Adrenal gland (tissue), 5 donors: ENCODE measurements at regions not wholly inside any gene's neighbourhood (a gene's known extent, or its start where the extent isn't known, plus 50 kb on each side); places are given as distances from the start of the nearest gene placed in this dataset.
A peak's percentile ranks its signal among the peaks of the same experiment; 100 is the strongest.

Experiments used
- POLR2A ChIP-seq, 2 donors: fragments of 450-650 bp; IDR thresholded peaks; one replicate each; pipeline ENCODE4 v1.6.1; 2017; ENCODE audit warnings: antibody characterized with exemption in 2 of 2, mild to moderate bottlenecking in 2 of 2, moderate library complexity in 1 of 2
- TF ChIP-seq, protein P1 (sequence below), 6 experiments: fragments of 450-650 bp in 4 of 6; fragments of 200-600 bp in 2 of 6; sonication (generic) in 1 of 6; IDR thresholded peaks; 1 replicate in 5 of 6; 2 replicates in 1 of 6; pipeline versions ENCODE4 v1.5.1 to v1.8.0; 2016 to 2021; ENCODE audit warnings: antibody characterized with exemption in 6 of 6, mild to moderate bottlenecking in 2 of 6, moderate library complexity in 1 of 6
- donor health status: DM: no; HTN: no; CAD: no.

DNA sequence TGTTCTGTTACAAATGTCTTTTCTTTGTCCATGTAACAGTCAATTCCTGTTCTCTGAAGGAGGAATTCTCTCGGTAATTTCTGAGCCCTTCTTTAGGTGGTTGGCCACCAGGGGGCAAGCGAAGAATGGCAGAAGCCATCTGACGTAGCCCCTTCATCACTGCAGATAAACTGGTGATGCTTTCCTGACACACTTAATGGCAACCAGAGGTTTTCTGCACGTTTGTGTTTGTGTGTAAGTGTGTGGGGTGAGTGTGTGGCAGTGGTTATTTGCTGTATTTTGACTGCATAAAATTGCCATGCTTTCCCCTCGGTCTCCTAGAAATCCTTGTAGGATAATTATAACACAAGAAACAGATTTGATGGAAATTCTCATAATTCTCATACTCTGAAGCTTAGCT is 64.8 kb upstream of the STOX2 start:
- TF ChIP-seq, protein P1, sequence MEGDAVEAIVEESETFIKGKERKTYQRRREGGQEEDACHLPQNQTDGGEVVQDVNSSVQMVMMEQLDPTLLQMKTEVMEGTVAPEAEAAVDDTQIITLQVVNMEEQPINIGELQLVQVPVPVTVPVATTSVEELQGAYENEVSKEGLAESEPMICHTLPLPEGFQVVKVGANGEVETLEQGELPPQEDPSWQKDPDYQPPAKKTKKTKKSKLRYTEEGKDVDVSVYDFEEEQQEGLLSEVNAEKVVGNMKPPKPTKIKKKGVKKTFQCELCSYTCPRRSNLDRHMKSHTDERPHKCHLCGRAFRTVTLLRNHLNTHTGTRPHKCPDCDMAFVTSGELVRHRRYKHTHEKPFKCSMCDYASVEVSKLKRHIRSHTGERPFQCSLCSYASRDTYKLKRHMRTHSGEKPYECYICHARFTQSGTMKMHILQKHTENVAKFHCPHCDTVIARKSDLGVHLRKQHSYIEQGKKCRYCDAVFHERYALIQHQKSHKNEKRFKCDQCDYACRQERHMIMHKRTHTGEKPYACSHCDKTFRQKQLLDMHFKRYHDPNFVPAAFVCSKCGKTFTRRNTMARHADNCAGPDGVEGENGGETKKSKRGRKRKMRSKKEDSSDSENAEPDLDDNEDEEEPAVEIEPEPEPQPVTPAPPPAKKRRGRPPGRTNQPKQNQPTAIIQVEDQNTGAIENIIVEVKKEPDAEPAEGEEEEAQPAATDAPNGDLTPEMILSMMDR (IDR thresholded peaks at IDR 0.05) = peak; percentile 83 to 93 (median 92)
- no peak for TF ChIP-seq POLR2A (IDR thresholded peaks at IDR 0.05)
